Lower lobe of right lung (tissue), 2 donors: ENCODE measurements at regions not wholly inside any gene's neighbourhood (a gene's known extent, or its start where the extent isn't known, plus 50 kb on each side); places are given as distances from the start of the nearest gene placed in this dataset.

Experiments
- ATAC-seq, 2 donors: fragments of 200-7000 bp; cut with Tn5 transposase; one replicate each; pipeline ENCODE4 v1.9.1; 2020 to 2022; ENCODE audit warnings: mild to moderate bottlenecking in 2 of 2, moderate library complexity in 2 of 2
- DNase-seq: peaks from one replicate; pipeline ENCODE4 v3.0.0-alpha.2; 2020
- H3K27ac ChIP-seq: fragments of 200-600 bp; one replicate; pipeline ENCODE4 v1.8.0; 2022
- H3K27me3 ChIP-seq: fragments of 200-600 bp; one replicate; pipeline ENCODE4 v1.8.0; 2022; ENCODE audit warnings: low read depth
- H3K36me3 ChIP-seq: fragments of 200-600 bp; one replicate; pipeline ENCODE4 v1.8.0; 2022; ENCODE audit warnings: mild to moderate bottlenecking
- H3K4me1 ChIP-seq: fragments of 200-600 bp; one replicate; pipeline ENCODE4 v1.8.0; 2022
- H3K4me3 ChIP-seq: fragments of 200-600 bp; one replicate; pipeline ENCODE4 v1.8.0; 2022; ENCODE audit warnings: mild to moderate bottlenecking
- H3K9me3 ChIP-seq: fragments of 200-600 bp; one replicate; pipeline ENCODE4 v1.8.0; 2022
- intact Hi-C: fragments of 100-400 bp; cut with DNase I; formaldehyde crosslinking; loops from one replicate; pipeline ENCODE4 v1.11.0; 2022
- TF ChIP-seq, protein P1 (sequence below): fragments of 200-600 bp; IDR thresholded peaks from one replicate; pipeline ENCODE4 v1.8.0; 2022; ENCODE audit warnings: antibody characterized with exemption, mild to moderate bottlenecking
- donor health status: DM: no; HTN: yes; CAD: no; lungs with severe emphysema.

DNA sequence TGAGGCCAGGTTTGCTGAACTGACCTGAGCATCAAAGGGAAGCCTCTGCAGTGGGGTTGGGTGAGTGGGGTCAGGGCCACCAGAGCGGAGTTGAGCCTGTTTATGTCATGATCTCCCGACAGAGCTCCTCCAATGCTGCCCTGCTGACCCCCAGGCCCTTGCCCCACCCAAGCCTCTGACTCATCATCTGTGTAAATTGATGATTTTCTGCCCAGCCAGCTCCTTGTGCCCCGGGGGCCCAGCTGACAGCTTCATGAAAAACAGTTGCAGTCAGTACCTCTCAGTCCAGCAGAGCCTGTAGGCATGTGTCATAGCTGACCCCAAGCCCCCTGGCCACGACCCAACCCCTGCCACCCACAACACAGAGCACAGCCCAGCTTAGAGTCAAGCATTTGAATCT is 134.9 kb downstream of the CCT6B start:
- Histone ChIP-seq H3K36me3 (no peaks in the 10 kb centered on the region), H3K4me3 (no peak overlapping the region), H3K27me3 (peaks cover 17% of the 10 kb centered on the region), H3K4me1 (no peaks in the 10 kb centered on the region), H3K9me3 (no peaks in the 10 kb centered on the region), H3K27ac (no peak overlapping the region)
- intact Hi-C loops = no loop called here
- TF ChIP-seq, protein P1, sequence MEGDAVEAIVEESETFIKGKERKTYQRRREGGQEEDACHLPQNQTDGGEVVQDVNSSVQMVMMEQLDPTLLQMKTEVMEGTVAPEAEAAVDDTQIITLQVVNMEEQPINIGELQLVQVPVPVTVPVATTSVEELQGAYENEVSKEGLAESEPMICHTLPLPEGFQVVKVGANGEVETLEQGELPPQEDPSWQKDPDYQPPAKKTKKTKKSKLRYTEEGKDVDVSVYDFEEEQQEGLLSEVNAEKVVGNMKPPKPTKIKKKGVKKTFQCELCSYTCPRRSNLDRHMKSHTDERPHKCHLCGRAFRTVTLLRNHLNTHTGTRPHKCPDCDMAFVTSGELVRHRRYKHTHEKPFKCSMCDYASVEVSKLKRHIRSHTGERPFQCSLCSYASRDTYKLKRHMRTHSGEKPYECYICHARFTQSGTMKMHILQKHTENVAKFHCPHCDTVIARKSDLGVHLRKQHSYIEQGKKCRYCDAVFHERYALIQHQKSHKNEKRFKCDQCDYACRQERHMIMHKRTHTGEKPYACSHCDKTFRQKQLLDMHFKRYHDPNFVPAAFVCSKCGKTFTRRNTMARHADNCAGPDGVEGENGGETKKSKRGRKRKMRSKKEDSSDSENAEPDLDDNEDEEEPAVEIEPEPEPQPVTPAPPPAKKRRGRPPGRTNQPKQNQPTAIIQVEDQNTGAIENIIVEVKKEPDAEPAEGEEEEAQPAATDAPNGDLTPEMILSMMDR = no peak
- DNase-seq (no peak), ATAC-seq (no peak)

DNA sequence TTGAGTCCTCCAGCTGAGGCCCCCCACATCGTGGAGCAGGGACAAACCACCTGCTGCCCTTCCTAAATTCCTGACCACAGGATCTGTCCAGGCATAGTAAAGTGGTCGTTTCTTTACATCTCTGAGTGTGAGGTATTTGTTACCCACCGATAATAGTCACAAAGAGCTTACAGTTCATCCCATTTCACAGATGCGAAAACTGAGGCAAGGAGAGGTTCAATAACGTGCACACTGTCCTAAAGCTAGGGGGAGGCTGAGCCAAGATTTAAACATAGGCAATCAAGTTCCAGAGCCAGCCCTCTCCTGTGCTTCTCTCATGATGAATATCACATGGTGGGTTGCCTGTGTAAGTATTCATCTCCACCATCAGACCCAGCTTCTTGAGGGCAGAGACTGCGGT is 135.4 kb downstream of the CCT6B start:
- H3K27ac ChIP-seq = no peak overlapping the region
- peaks cover 17% of the 10 kb centered on the region for H3K27me3 ChIP-seq
- TF ChIP-seq, protein P1 = no peak
- ATAC-seq (no peak), DNase-seq (no peak)
- no peak overlapping the region for H3K4me3 ChIP-seq
- intact Hi-C loops = no loop called here
- H3K9me3 ChIP-seq = no peaks in the 10 kb centered on the region
- H3K36me3 ChIP-seq = no peaks in the 10 kb centered on the region
- H3K4me1 ChIP-seq = no peaks in the 10 kb centered on the region

DNA sequence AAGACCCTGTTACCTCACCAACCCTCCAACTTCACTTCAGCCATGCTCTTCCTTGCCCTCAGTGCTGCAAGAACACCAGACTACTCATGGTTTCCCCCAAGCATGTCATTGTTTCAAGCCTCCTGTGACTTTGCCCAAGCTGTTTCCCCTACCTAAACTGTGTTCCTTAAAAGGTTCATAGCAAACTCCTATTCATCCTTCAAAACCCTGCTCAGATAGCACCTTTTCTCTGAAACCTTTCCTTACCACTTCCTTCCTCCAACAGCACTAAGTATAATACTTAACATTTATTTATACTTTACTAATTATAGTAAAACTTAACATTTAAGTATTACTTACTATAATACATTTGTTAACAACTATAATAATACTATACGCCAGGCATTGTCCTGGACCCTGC is 136.2 kb downstream of the CCT6B start:
- TF ChIP-seq, protein P1 = no peak
- Histone ChIP-seq H3K4me1 (no peaks in the 10 kb centered on the region), H3K9me3 (no peaks in the 10 kb centered on the region), H3K27ac (no peak overlapping the region), H3K27me3 (peaks cover 15% of the 10 kb centered on the region), H3K36me3 (no peaks in the 10 kb centered on the region), H3K4me3 (no peak overlapping the region)
- DNase-seq (no peak), ATAC-seq (no peak)
- intact Hi-C loops = no loop called here

DNA sequence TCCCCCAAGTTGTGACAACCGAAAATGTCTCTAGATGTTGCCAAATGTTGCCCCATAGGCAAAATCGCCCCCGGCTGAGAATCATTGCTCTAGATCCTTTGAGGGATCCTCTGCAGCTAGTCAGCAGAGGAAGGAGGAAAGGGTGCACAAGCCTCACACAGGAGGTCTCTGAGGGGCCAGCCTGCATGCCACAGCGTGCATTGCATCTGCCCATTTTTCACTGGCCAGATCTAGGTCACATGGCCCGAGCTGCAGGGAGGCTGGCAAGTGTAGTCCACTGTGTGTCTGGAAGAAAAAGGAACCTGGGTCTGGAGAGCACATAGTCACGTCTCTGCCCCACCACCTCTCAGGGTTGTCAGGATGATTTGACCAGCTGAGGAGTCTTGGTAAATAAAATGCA is 138.2 kb downstream of the CCT6B start:
- no peaks in the 10 kb centered on the region for H3K4me1 ChIP-seq
- ATAC-seq (no peak), DNase-seq (no peak)
- H3K27ac ChIP-seq = no peak overlapping the region
- no peak overlapping the region for H3K4me3 ChIP-seq
- no peaks in the 10 kb centered on the region for H3K9me3 ChIP-seq
- intact Hi-C loops = no loop called here
- no peaks in the 10 kb centered on the region for H3K36me3 ChIP-seq
- TF ChIP-seq, protein P1 = no peak
- H3K27me3 ChIP-seq = peaks cover 12% of the 10 kb centered on the region

DNA sequence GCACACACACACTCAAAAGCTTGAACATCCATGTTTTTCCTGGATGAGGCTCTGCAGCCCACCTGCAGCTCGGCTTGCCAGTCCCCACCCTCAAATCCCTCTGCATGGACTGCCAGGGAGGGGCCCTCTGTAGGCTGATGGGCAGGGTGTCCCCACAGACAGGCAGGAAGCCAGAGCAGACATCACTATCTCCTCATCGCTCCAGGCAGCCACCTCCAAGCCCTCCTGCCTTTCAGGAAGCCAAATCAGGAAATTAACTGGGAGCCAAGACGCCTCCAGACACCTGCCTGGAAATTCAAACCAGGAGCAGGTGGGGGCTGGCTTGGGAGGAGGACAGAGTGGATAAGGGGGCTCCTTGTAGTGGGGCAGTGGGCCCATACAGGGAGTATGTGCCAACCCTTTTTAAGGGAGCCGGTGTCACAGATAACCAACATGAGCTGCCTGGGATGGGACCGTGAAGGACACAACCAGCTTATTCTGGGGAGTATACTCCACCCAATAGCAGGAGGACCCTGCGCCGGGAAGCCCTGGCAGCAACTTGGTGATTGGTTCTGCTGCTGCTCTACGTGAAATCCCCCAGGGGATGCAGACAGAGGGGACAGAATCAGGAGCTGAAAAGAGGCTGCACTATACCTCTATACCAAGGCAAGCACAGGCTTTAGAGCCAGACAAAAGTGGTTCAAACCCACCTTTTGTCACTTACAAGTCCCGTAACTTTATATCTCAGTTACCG is 139.1 kb downstream of the CCT6B start:
- TF ChIP-seq, protein P1 = no peak
- Histone ChIP-seq H3K4me3 (no peak overlapping the region), H3K27me3 (peaks cover 12% of the 10 kb centered on the region), H3K36me3 (no peaks in the 10 kb centered on the region), H3K27ac (no peak overlapping the region), H3K4me1 (no peaks in the 10 kb centered on the region), H3K9me3 (no peaks in the 10 kb centered on the region)
- ATAC-seq (no peak), DNase-seq (no peak)
- intact Hi-C loops = no loop called here
